GM21447 (cell line): ENCODE measurements at regions not wholly inside any gene's neighbourhood (a gene's known extent, or its start where the extent isn't known, plus 50 kb on each side); places are given as distances from the start of the nearest gene placed in this dataset.
A peak's percentile ranks its signal among the peaks of the same experiment; 100 is the strongest.
"Not testable (repeated sequence)": the region's sequence is repeated elsewhere in the genome, so short reads cannot be mapped to it uniquely, and the experiment has no call there.

Experiments
- ATAC-seq: cut with Tn5 transposase; IDR thresholded peaks from one replicate; pipeline ENCODE4 v1.9.1; 2021; ENCODE audit not compliant: unreplicated experiment

GRCh38 chr12:34219046-34219770, 196.9 kb downstream of the ALG10 start:
- peak; percentile 36 for ATAC-seq

- not testable (repeated sequence) for ATAC-seq
Measured at GRCh38 chr12:34220079-34220478, 197.8 kb downstream of the ALG10 start.

GRCh38 chr12:34223640-34224039, 201.3 kb downstream of the ALG10 start:
- ATAC-seq: no peak

- ATAC-seq: not testable (repeated sequence)
Measured at GRCh38 chr12:34226044-34226443, 203.7 kb downstream of the ALG10 start.

GRCh38 chr12:34228046-34228445, 205.8 kb downstream of the ALG10 start:
- ATAC-seq: not testable (repeated sequence)

- not testable (repeated sequence) for ATAC-seq
Measured at GRCh38 chr12:34229033-34229432, 206.7 kb downstream of the ALG10 start.

- no peak for ATAC-seq
Measured at GRCh38 chr12:34233618-34234017, 211.3 kb downstream of the ALG10 start.

GRCh38 chr12:34236073-34236472, 213.8 kb downstream of the ALG10 start:
- no peak for ATAC-seq

GRCh38 chr12:34244608-34245007, 222.3 kb downstream of the ALG10 start:
- no peak for ATAC-seq

GRCh38 chr12:34249271-34249670, 227.0 kb downstream of the ALG10 start:
- no peak for ATAC-seq

- ATAC-seq: not testable (repeated sequence)
Measured at GRCh38 chr12:34251879-34252278, 229.6 kb downstream of the ALG10 start.

GRCh38 chr12:34253674-34254073, 231.4 kb downstream of the ALG10 start:
- no peak for ATAC-seq

GRCh38 chr12:34257093-34257492, 234.8 kb downstream of the ALG10 start:
- no peak for ATAC-seq

- not testable (repeated sequence) for ATAC-seq
Measured at GRCh38 chr12:34262140-34262539, 239.8 kb downstream of the ALG10 start.

GRCh38 chr12:34264110-34264509, 241.8 kb downstream of the ALG10 start:
- ATAC-seq: no peak

- not testable (repeated sequence) for ATAC-seq
Measured at GRCh38 chr12:34273703-34274102, 251.4 kb downstream of the ALG10 start.

- no peak for ATAC-seq
Measured at GRCh38 chr12:34275129-34275528, 252.8 kb downstream of the ALG10 start.

GRCh38 chr12:34286483-34286882, 264.2 kb downstream of the ALG10 start:
- no peak for ATAC-seq

GRCh38 chr12:34286934-34287333, 264.6 kb downstream of the ALG10 start:
- ATAC-seq: no peak

GRCh38 chr12:34287437-34287836, 265.1 kb downstream of the ALG10 start:
- ATAC-seq: no peak

GRCh38 chr12:34287986-34288962, 266.0 kb downstream of the ALG10 start:
- no peak for ATAC-seq

- ATAC-seq: no peak
Measured at GRCh38 chr12:34288963-34289345, 266.7 kb downstream of the ALG10 start.
